Liver (tissue), 3 donors: ENCODE measurements at regions not wholly inside any gene's neighbourhood (a gene's known extent, or its start where the extent isn't known, plus 50 kb on each side); places are given as distances from the start of the nearest gene placed in this dataset.

ENCODE experiments used
- ATF3 ChIP-seq: IDR thresholded peaks from 2 replicates; pipeline ENCODE4 v1.6.1; 2016; ENCODE audit warnings: antibody characterized with exemption
- CTCF ChIP-seq: fragments of 150-350 bp; IDR thresholded peaks from 2 replicates; pipeline ENCODE4 v1.5.1; 2017; ENCODE audit warnings: improper control_type of control experiment, low read depth, low read length; ENCODE audit not compliant: missing input control
- EGR1 ChIP-seq, 2 donors: IDR thresholded peaks; 2 replicates each; pipeline ENCODE4 v1.6.1; 2016 to 2018; ENCODE audit warnings: antibody characterized with exemption in 2 of 2, low read depth in 2 of 2
- FOXA2 ChIP-seq: IDR thresholded peaks from 2 replicates; pipeline ENCODE4 v1.6.1; 2016; ENCODE audit warnings: antibody characterized with exemption
- MAX ChIP-seq: IDR thresholded peaks from 2 replicates; pipeline ENCODE4 v1.6.1; 2016; ENCODE audit warnings: antibody characterized with exemption
- YY1 ChIP-seq: IDR thresholded peaks from 2 replicates; pipeline ENCODE4 v1.6.1; 2016; ENCODE audit warnings: antibody characterized with exemption, mild to moderate bottlenecking
- donor health status: healthy.
- donor health status: healthy.

GRCh38 chr17:69773081-69773480 lies 301.9 kb upstream of the KCNJ16 start:
- TF ChIP-seq EGR1 (IDR thresholded peaks at IDR 0.05; ENCODE audit: low read depth in 2 of 2) (no peak), CTCF (no peak), FOXA2 (no peak), YY1 (no peak), MAX (no peak), ATF3 (no peak)
